ENCODE measurements at regions not wholly inside any gene's neighbourhood (a gene's known extent, or its start where the extent isn't known, plus 50 kb on each side); places are given as distances from the start of the nearest gene placed in this dataset.
"Not testable (repeated sequence)": the region's sequence is repeated elsewhere in the genome, so short reads cannot be mapped to it uniquely, and the experiment has no call there.

DNA sequence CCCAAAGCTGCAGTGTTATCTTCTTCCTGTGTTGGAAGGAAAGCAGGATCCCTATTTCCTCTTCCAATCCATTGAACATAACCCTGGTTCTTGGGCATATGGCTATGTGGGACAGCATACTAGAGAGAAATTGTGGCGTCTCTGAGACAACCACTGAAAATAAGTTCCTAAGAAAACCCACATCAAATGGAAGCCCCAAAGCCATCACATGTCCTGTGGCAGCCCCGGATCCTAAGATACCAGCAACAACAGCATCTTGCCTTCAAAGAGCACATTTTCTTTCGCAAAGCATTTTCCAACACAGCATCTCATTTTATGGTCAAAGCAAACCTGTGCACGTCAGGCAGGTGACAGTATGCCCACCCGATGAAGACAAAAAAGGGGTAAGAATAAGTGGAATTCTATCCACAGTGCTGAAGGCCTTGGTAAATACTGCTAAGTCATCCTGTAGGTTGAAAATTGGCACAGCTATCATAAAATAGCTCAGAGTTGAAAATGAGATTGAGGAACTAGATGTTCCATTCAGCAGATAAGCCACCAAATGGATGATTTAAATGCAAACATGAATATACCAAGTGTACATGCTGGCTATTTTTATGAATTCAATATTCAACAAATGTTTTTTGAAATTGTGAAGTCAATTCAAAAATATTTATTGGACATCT, 232.2 kb downstream of the DLEU7 start:
- DNase-seq (ENCODE audit: insufficient read length, low spot score) (no peak), FAIRE-seq (no peak)

DNA sequence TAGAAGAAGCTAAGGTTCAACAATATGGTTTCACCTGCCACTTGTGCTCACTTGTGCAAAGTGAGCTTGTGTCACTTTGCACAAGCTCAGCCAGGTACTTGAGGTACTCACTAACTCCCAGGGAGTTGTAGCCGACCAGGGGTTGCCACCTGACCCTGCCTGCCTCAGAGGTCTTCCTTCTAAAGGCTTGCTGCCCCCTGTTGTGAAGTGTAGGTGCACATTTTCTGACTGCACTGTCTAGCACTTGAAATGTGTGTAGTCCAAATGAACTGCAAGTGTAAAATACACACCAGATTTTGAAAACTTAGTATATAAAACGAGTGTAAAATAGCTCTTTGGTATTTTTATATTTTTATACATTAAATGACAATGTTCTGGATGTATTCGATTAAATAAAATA, 230.8 kb downstream of the DLEU7 start:
- FAIRE-seq (no peak), DNase-seq (ENCODE audit: insufficient read length, low spot score) (no peak)

DNA sequence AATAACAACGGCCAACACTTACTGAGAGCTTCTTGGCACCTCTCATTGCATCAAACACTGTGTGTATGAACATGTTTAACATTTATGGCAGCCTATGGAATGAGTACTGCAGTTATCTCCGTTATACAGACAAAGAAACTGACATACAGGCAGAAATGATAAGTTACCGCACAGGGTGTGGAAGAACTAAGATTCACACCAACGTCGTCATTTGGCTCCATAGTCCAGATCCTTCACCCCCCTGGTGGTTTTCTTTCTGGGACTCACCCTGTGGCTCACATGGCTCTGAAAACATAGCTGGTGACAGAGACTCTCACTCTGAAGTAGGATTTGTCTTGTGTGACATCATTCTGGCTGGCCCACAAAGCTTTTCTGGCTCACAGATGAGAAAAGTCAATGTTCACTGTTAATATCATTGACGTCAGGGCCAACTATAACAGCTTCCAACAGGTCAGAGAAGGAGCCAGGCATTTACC, 230.1 kb downstream of the DLEU7 start:
- FAIRE-seq: no peak
- DNase-seq (ENCODE audit: insufficient read length, low spot score): no peak

DNA sequence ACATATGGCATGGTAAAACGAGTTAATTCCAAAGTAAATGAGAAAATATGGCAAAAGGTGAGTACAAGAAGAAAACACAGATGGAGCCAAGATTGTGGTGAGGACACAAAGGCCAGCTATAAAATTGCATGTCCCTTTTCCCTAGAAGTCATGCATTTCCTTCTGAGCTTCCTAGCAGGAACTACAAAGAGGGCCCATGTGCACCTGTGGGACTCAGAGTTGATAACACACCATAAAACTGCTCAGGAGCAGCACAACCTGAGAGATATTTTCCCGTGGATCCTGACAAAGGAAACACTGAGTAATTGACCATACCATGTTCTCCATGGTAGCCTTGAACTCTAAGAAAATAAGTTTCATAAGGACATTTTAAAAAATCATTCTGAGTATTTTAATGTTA, 228.3 kb downstream of the DLEU7 start:
- no peak for DNase-seq (ENCODE audit: insufficient read length, low spot score)
- no peak for FAIRE-seq

DNA sequence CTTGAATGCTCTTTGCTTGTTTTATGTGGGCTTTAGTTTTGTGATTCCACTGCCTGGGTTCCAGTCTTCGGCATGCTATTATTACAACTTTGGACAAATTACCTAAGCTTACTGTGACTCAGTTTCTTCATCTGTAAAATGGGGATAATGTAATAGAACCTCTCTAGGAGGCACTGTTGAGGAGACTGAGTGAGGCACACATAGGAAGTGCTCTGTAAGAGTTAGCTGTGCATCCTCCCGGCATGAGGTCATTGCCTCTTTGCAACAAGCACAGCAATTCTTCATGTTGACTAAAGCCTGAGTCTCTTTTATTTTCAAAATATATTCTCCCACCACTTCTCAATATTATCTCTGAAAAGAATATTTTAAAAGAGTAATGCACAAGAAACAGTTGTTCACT, 227.4 kb downstream of the DLEU7 start:
- DNase-seq (ENCODE audit: insufficient read length, low spot score): no peak
- FAIRE-seq: no peak

DNA sequence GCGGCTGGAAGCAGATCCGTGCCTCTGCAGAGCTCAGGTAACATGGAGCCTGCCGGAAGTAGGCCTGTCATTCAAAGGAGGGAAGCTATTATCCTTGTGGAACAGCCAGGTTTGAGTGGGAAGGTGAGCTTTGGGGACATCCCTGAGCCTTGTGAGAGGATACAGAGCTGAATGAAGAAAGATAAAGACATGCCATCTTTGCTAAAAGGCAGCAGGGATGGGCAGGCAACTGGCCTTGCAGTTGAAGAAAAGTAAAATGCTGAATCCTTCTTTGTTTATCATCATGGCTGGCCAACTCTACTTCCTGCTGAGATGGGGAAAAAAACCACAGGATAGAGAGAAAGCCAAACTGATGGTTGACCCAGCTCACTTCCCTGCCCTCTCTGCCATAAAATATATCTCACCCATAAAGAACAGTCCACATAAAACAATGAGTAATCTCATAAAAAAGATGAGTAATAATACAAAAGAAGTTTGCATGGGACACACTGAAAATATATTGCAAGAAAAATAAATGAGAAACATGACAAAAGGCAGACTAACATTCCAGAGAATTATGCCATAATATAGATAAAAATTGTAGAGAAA, 226.3 kb downstream of the DLEU7 start:
- DNase-seq (ENCODE audit: insufficient read length, low spot score) (no peak), FAIRE-seq (no peak)

DNA sequence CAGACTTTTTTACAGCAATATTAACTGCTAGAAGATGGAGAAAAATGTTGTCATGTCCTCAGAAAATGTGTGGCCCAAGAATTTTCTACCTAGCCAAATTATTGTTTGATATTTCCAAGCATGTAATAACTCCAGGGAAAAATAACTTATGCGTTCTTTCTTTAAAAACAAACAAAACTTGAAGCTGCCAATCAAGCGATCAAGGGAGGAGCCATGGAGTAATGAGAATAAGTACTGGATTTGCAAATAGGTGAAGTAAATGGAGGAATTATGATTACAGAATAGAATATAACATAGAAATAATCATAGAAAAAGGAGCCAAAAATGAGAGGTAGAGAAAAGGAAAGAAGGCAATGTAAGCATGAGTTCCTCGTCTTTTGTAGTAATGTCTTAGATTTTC, 225.3 kb downstream of the DLEU7 start:
- FAIRE-seq (no peak), DNase-seq (ENCODE audit: insufficient read length, low spot score) (no peak)

DNA sequence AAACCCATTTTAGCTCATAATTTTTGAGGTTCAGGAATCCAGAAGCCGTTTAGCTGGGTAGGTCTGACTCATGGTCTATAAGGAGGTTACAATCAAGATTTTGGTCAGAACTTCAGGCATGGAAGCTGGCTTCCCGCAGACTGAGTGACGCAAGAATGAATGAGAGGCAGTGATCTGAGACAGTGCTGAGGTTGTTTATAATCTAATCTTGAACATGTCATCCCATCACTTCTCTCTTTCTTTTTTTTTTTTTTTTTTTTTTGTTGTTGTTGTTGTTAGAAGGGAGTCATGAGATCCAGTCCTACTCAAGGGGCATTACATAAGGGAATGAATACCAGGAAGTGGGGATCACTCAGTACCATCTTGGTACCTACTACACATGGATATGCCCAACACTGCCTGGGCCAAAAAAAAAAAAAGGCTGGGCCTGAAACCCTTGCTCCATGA, 217.4 kb downstream of the DLEU7 start:
- no peak for DNase-seq (ENCODE audit: insufficient read length, low spot score)

DNA sequence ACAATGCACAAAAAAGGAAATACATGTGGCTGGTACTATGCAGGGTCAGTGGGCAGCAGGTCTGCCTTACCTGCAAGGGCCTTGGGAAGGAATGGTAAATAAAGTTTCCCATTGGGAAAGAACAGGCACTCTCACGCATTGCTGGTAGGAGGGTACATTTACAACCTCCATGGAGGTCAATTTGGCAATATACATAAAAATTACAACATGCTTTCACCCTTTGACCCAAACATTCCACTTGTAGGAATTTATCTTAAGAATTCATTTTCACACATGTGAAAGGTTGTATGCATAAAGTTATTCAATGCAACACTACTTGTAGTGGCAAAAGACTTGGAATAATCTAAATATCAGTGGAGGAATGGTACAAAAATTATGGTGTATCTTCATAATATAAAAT, 216.4 kb downstream of the DLEU7 start:
- FAIRE-seq (no peak), DNase-seq (ENCODE audit: insufficient read length, low spot score) (no peak)

More for the DNA sequence above, 217.4 kb downstream of the DLEU7 start:
- no peak for FAIRE-seq

DNA sequence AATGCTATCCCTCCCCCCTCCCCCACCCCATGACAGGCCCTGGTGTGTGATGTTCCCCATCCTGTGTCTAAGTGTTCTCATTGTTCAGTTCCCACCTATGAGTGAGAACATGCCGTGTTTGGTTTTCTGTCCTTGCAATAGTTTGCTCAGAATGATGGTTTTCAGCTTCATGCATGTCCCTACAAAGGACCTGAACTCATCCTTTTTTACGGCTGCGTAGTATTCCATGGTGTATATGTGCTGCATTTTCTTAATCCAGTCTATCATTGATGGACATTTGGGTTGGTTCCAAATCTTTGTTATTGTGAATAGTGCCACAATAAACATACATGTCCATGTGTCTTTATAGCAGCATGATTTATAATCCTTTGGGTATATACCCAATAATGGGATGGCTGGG, 215.0 kb downstream of the DLEU7 start:
- DNase-seq (ENCODE audit: insufficient read length, low spot score); FAIRE-seq: not testable (repeated sequence)

DNA sequence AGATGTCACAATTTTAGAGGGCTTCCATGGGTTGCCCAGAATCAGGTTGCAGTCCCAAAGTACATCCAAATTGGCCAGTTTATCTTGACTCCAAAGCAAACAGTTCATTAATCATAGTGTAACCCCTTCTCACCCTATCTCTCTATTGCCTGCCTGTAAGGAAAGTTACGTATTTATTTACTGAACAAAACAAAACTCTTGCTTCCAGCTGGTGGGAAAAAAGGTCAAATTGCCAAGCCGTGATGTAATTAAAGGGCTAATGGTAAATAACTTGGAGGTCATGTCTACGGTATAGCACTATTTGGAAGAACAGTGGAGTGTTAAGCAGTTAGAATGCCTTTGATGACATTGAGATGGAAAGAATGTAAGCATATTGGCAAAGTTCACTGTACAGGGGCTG, 214.0 kb downstream of the DLEU7 start:
- FAIRE-seq (no peak), DNase-seq (ENCODE audit: insufficient read length, low spot score) (no peak)

DNA sequence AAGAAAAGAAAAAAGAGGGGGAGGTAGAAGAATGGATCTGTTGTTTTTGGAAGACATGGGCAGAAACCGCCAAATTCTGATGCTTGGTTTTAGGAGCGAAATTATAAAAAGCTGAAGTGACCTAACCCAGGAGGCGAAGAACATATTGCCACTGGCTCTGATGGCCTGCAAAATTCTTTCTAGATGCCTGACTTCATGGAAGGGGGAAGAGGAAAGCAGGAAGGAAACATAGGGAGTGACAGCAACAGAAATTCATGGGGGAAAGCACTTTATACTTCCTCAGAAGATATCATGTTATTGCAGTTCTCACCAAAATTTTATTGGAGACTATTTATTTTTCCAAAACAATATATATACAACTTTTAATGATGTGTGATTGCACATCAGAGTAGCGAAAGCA, 213.5 kb downstream of the DLEU7 start:
- DNase-seq (ENCODE audit: insufficient read length, low spot score) (no peak), FAIRE-seq (no peak)

DNA sequence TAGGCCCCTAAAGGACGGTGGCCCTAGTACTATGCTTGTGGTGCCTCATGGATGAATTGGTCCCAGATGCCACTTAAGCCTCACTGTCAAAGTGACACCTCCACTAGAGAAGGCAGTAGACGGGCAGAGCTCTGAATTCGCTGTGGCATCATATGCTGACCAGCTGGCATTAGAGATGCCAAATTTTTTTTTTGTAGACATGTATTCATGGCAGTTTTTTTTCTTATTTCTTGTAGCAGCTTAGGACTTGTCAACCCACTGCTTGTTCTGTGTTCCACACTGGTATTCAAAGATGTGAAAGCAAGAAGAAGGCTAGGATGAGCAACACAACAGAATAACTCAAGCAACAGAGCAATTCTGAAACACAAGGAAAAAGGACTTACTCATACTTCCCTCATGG, 212.5 kb downstream of the DLEU7 start:
- FAIRE-seq (no peak), DNase-seq (ENCODE audit: insufficient read length, low spot score) (no peak)

DNA sequence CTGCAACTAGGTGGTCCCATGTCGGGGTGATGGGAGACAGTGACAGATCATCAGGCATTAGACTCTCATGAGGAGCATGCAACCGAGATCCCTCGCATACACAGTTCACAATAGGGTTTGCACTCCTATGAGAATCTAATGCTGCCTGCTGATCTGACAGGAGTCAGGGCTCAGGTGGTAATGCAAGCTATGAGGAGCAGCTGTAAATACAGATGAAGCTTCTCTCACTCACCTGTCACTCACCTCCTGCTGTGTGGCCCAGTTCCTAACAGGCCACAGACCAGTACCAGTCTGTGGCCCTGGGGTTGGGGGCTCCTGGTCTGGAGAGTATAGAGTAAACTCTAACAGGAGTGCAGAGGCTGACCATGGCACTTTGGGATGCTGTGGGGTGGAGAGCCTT, 209.2 kb downstream of the DLEU7 start:
- FAIRE-seq (no peak), DNase-seq (ENCODE audit: insufficient read length, low spot score) (no peak)

DNA sequence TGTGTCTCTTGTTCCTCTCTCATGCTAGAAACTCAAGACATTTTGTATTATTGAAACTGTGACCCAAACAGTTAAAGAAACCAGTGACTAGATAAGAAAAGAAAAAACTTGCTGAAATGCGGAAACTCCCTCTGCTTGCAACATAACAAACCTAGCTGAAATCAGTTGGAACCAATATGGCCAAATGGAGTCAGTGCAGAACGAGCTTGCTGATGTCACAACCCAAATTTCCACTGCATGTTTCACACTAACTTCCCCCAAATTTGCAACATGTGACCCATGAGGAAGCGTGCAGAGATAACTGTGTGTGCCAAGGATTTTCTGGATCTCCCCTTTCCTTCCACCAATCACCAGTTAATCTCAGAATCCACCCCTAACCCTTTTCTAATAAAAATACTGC, 208.0 kb downstream of the DLEU7 start:
- FAIRE-seq (peak; percentile 81), DNase-seq (ENCODE audit: insufficient read length, low spot score) (no peak)

DNA sequence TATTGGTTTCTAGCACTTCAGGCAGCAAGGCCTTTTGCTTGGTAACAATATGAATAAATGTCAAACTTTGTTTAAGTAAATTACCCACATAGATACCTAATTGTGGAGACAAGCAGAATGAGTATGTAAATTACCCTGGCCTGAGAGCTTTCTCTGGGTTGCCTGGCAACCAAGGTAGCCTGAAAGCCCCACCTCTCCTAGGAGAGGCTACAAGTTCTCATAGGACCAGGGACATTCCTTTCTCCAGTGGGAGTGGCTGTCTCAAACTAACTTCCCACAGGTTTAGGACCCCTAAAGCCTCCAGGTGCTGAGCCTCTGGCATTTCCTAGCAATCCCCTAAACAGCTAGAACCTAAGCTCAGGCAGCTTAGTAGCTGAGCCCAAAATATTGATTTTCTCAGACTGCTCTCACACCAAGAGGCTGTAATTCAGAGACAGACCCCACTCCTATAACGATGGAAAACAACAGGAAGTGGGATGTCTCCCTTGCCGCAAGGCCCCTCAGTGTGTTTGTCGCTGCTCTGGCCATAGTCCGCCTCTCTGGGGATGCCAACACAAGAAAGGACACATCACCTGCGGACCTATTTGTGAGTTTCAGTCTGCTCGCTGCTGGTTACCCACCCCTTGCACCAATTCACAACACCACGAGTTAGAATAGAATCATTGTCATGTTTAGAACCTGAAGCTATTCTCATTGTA, 207.3 kb downstream of the DLEU7 start:
- FAIRE-seq: no peak
- no peak for DNase-seq (ENCODE audit: insufficient read length, low spot score)

DNA sequence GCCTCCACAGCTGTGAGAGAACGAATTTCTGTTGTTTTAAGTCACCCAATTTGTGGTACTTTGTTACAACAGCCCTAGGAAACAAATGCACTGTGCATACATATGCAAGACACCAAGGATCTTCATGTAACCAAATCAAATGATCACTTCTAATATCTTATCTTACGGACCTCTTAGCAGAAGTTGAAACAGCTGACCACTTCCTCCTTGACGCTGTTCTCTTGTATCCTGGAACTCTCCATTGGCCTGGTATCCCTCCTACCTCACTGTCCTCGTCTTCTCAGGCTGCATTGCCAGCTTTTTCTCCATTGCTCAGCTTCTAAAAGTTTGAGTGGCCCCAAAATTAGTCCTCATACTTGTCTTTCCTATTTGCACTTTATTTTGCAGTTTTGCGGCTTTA, 200.4 kb downstream of the DLEU7 start:
- no peak for FAIRE-seq
- no peak for DNase-seq (ENCODE audit: insufficient read length, low spot score)

DNA sequence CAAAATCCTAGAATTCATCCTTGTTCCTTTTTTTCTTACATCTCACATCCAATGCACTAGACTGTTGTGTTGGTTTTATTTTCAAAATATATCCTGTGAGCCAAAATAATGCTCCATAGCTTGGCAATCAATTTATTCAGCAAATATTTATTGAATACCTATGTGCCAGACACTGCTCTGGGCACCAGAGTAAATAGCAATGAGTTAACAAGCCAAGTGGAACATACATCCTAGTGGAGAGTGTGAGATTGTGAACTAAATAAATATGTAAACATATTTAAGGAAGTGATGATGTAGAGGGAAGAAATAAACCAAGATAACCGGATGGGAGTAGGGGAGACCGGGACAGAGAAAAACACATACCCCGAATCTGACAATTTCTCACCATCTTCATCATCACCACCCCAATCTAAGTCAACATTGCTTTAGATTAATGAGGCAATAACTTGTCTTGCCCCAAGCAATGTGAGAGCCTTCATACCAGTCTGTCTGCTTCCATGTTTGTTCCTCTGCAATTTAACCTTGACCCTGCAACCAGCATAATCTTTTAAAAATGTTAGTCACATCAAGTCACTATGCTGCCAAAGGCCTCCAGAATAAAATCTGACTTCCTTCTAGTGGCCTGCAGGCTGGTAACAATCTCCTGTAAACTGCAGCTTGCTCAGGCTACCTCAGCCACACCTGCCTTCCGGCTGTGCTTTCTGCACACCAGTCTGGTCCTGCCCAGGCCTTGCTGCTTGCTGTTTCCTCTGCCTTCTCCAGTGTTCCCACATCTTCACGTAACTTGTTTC, 199.2 kb downstream of the DLEU7 start:
- FAIRE-seq (no peak), DNase-seq (ENCODE audit: insufficient read length, low spot score) (no peak)

DNA sequence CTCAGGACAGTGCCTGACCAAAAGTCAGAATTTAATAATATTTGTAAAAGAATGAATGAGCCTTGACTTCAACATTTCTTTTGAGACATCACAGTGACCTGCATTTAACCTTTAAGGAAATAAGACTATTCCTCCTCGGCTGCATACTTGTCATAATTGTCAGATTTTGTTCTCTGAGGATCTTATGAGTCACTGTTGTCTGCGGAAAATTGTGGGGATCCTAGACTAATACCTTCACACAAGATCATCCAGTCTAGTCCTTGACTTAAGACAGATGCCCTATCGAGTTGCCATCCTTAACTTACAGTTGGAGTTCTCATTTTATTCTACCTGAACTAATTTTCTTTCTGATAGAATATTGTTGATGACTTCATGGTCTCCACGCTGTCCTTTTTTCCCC, 198.4 kb downstream of the DLEU7 start:
- no peak for DNase-seq (ENCODE audit: insufficient read length, low spot score)
- FAIRE-seq: no peak

DNA sequence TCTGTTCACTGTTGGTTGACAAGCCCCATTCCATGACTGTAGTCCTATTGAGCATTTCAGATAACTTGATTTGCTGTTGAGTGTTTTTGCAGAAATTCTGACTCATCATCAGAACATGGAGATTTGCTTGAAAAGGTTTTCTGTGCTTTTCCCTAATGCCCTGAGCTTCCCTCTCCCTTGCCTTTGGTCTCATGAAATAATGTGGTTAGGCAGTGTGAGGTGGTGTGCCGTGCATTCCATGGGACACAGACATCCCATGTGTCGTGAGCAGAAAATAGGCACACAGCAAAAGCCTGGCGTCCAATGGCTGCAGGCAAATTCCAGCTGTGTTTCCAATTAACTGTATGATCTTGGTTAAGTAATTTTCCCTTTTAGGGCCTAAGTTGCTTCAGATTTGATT, 197.4 kb downstream of the DLEU7 start:
- FAIRE-seq (no peak), DNase-seq (ENCODE audit: insufficient read length, low spot score) (no peak)

DNA sequence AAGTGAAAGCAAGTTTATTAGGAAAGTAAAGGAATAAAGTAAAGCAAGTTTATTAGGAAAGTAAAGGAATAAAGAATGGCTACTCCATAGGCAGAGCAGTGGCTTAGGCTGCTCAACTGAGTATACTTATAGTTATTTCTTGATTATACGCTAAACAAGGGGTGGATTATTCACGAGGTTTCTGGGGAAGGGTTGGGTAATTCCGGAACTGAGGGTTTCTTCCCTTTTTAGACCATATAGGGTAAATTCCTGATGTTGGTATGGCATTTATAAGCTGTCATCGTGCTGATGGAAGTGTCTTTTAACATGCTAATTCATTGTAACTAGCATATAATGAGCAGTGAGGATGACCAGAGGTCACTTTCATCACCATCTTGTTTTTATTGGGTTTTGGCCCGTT, 194.3 kb downstream of the DLEU7 start:
- DNase-seq (ENCODE audit: insufficient read length, low spot score) (no peak), FAIRE-seq (no peak)
